ENCODE measurements at regions not wholly inside any gene's neighbourhood (a gene's known extent, or its start where the extent isn't known, plus 50 kb on each side); places are given as distances from the start of the nearest gene placed in this dataset.

DNA sequence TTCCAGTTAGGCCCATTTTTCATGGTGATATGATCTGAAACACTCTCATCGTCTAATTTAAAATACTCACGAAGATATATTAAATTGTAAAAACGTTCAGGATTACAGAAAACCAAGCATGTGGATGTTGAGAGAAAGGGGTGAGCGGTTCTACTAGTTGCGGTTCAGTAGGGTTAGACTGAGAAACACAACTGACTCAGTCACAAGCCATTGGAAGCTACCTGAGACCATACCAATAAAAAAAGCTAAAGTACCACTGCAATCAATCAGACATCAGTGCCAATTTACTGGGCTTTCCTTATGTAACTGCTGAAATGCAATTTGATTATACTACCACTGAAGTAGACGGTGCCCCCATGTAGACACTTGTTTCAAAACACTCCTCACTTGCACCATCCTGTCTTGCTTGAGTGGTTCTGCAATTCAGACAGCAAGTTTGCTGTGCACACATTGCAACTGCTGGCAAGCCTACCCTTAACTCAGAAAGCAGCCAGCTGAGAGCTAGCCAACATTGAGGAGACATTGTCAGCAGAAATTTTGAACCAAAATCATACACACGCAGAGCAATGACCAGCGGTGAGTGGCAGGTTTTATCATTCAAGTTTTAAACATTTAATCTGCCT is 368.7 kb upstream of the ARHGEF26 start:
- H3K27ac ChIP-seq: no peak overlapping the region
- H3K36me3 ChIP-seq: no peaks in the 10 kb centered on the region
- TF ChIP-seq POLR2A (IDR thresholded peaks at IDR 0.05): no peak
- TF ChIP-seq, protein P1, sequence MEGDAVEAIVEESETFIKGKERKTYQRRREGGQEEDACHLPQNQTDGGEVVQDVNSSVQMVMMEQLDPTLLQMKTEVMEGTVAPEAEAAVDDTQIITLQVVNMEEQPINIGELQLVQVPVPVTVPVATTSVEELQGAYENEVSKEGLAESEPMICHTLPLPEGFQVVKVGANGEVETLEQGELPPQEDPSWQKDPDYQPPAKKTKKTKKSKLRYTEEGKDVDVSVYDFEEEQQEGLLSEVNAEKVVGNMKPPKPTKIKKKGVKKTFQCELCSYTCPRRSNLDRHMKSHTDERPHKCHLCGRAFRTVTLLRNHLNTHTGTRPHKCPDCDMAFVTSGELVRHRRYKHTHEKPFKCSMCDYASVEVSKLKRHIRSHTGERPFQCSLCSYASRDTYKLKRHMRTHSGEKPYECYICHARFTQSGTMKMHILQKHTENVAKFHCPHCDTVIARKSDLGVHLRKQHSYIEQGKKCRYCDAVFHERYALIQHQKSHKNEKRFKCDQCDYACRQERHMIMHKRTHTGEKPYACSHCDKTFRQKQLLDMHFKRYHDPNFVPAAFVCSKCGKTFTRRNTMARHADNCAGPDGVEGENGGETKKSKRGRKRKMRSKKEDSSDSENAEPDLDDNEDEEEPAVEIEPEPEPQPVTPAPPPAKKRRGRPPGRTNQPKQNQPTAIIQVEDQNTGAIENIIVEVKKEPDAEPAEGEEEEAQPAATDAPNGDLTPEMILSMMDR (IDR thresholded peaks at IDR 0.05): no peak
- H3K27me3 ChIP-seq: no peaks in the 10 kb centered on the region
- intact Hi-C loops (cut with DNase I): no loop called here
- ATAC-seq: peak; percentile 93 to 99 (median 96)
- H3K4me1 ChIP-seq: no peaks in the 10 kb centered on the region
- WGBS (ENCODE audit: insufficient coverage, low coverage, low lambda C conversion rate, missing lambda C conversion rate): 44% methylated on average over 8 of the region's 8 CpGs
- H3K4me3 ChIP-seq: no peak overlapping the region
- DNase-seq: peak; percentile 30 to 82 (median 71)
- H3K9me3 ChIP-seq: no peaks in the 10 kb centered on the region

DNA sequence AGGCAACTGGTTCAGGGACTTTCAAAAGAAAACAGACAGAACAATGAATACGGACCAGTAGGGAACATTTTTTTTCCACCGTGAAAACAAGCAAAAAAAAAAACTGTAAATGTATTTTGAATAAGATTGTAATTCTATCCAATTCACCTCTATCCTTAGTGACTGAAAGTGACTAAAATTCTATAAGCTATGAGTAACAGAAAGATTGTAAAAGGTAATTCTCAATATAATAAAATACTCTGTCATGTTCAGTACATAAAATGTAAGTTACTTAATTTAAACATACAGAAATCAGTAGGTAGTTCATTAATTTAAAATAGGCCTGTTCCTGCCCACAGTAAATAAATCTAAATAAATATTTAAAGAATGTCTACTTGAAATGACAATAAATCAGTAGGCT is 368.2 kb upstream of the ARHGEF26 start:
- Histone ChIP-seq H3K27ac (no peak overlapping the region), H3K36me3 (no peaks in the 10 kb centered on the region), H3K9me3 (no peaks in the 10 kb centered on the region), H3K27me3 (no peaks in the 10 kb centered on the region), H3K4me1 (no peaks in the 10 kb centered on the region), H3K4me3 (no peak overlapping the region)
- TF ChIP-seq POLR2A (IDR thresholded peaks at IDR 0.05): no peak
- TF ChIP-seq, protein P1 (IDR thresholded peaks at IDR 0.05): no peak
- intact Hi-C loops (cut with DNase I): no loop called here
- 3% methylated on average over 2 of the region's 2 CpGs for WGBS (ENCODE audit: insufficient coverage, low coverage, low lambda C conversion rate, missing lambda C conversion rate)
- ATAC-seq (no peak), DNase-seq (no peak)

DNA sequence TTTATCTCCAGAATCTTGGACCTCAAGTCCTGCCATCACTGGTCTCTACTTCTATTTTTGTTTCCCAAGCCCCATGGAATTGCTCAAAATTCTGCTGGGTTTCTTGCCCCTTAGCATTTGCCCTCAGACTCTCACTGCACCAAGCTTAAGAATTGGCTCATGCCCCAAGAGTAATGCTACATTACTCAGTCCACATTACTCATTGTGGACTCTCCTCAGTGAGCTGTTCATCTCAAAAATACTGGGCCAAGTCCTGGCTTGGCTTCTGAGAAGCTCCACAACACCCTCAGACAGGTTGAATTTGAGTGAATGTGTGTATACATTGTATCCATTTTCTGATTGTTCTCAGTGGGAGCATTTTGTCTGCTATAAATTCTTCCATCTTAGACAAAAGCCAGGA is 364.4 kb upstream of the ARHGEF26 start:
- H3K4me3 ChIP-seq: no peak overlapping the region
- DNase-seq: no peak
- H3K9me3 ChIP-seq: no peaks in the 10 kb centered on the region
- H3K27ac ChIP-seq: no peak overlapping the region
- no peaks in the 10 kb centered on the region for H3K36me3 ChIP-seq
- no peaks in the 10 kb centered on the region for H3K27me3 ChIP-seq
- intact Hi-C loops (cut with DNase I): no loop called here
- ATAC-seq: no peak
- TF ChIP-seq, protein P1 (IDR thresholded peaks at IDR 0.05): no peak
- TF ChIP-seq POLR2A (IDR thresholded peaks at IDR 0.05): no peak
- H3K4me1 ChIP-seq: no peaks in the 10 kb centered on the region

DNA sequence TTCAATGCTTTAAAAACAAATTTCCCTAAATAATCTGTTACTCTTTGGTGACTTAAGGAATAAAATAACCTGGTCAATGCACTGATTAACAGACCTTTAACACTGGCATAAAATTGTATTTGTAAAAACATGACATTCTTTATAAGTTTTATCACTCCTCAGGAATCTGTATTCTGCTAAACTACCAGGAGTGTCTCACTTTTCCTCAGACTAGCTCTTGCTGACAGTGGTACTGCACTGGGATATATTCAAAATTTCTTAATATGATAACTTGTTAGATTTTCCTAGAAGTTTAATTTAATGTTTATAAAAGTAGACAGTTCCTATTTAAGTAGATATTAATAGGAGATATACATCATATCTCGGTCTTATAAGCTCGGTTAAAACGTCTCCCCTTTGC is 363.4 kb upstream of the ARHGEF26 start:
- DNase-seq: no peak
- no peak for TF ChIP-seq POLR2A (IDR thresholded peaks at IDR 0.05)
- TF ChIP-seq, protein P1 (IDR thresholded peaks at IDR 0.05): no peak
- WGBS (ENCODE audit: insufficient coverage, low coverage, low lambda C conversion rate, missing lambda C conversion rate): 73% methylated on average over 3 of the region's 3 CpGs

DNA sequence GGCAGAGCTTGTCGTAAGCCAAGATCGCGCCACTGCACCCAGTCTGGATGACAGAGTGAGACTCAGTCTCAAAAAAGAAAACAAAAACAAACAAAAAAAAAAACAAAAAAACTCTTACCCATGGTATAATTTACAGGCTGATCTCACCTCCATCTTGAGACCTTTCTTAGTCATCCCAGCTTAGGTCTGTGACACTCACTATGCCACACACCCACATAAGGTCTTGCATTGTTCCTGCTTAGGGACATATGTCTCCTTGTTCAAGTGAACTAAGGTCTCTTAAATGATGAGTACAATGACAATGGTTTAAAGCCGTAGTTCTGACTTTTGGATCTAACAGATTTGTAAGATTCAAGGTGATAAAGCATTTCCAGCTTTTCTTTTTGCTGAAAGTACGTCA is 360.2 kb upstream of the ARHGEF26 start:
- intact Hi-C loops (cut with DNase I): loop anchor here in 1 of 2 donors (10.0 kb wide), 1 partner anchor 726 kb away; no protein-coding TSS in a partner anchor
- no peak for ATAC-seq
- no peaks in the 10 kb centered on the region for H3K9me3 ChIP-seq
- no peak for DNase-seq
- no peaks in the 10 kb centered on the region for H3K36me3 ChIP-seq
- no peaks in the 10 kb centered on the region for H3K4me1 ChIP-seq
- TF ChIP-seq, protein P1 (IDR thresholded peaks at IDR 0.05): no peak
- TF ChIP-seq POLR2A (IDR thresholded peaks at IDR 0.05): no peak
- no peaks in the 10 kb centered on the region for H3K27me3 ChIP-seq
- H3K4me3 ChIP-seq: no peak overlapping the region
- WGBS (ENCODE audit: insufficient coverage, low coverage, low lambda C conversion rate, missing lambda C conversion rate): 75% methylated on average over 5 of the region's 5 CpGs
- H3K27ac ChIP-seq: no peak overlapping the region

More for the DNA sequence above, 363.4 kb upstream of the ARHGEF26 start:
- H3K9me3 ChIP-seq: no peaks in the 10 kb centered on the region
- no peak overlapping the region for H3K4me3 ChIP-seq
- no peaks in the 10 kb centered on the region for H3K4me1 ChIP-seq
- no peaks in the 10 kb centered on the region for H3K27me3 ChIP-seq
- H3K27ac ChIP-seq: no peak overlapping the region
- intact Hi-C loops (cut with DNase I): no loop called here
- ATAC-seq: no peak
- H3K36me3 ChIP-seq: no peaks in the 10 kb centered on the region
